ENCODE measurements at regions not wholly inside any gene's neighbourhood (a gene's known extent, or its start where the extent isn't known, plus 50 kb on each side); places are given as distances from the start of the nearest gene placed in this dataset.

GRCh38 chrX:30402366-30402765 is 93.2 kb upstream of the NR0B1 start:
- no peak overlapping the region for H2AK5ac ChIP-seq (ENCODE audit: low read depth, low read length)
- POLR2A ChIA-PET (ENCODE audit: partially characterized antibody) = no interaction called here
- DNase-seq (ENCODE audit: low read depth in 1 of 2, low spot score in 2 of 2) = no peak
- no peak overlapping the region for H3K27ac ChIP-seq (ENCODE audit: low read depth, low read length)
- H2BK20ac ChIP-seq (ENCODE audit: low read length) = no peak overlapping the region
- H2BK5ac ChIP-seq (ENCODE audit: low read depth, low read length) = no peak overlapping the region
- no peaks in the 10 kb centered on the region for H3K36me3 ChIP-seq (ENCODE audit: control insufficient read depth in 2 of 4, insufficient read depth in 4 of 4, low read length in 3 of 4)
- H3K23ac ChIP-seq (ENCODE audit: insufficient read length) = no peak overlapping the region
- H3K18ac ChIP-seq (ENCODE audit: extremely low read depth, low read length) = no peak overlapping the region
- H2BK15ac ChIP-seq (ENCODE audit: low read length) = no peak overlapping the region
- FAIRE-seq = no peak
- no peak overlapping the region for H4K91ac ChIP-seq (replicated peaks; ENCODE audit: insufficient read length, low read length)
- CTCF ChIA-PET (ENCODE audit: partially characterized antibody) = no interaction called here
- H3K79me2 ChIP-seq (ENCODE audit: control insufficient read depth in 1 of 2, insufficient read depth in 2 of 2, low read length in 2 of 2) = no peaks in the 10 kb centered on the region
- H3K4me3 ChIP-seq (ENCODE audit: extremely low read depth in 1 of 4, insufficient read depth in 2 of 4, low read depth in 3 of 4, low read length in 4 of 4) = no peak overlapping the region
- no peak overlapping the region for H3K4ac ChIP-seq (replicated peaks; ENCODE audit: insufficient read length, low read depth, low read length)
- no peak overlapping the region for H4K8ac ChIP-seq (ENCODE audit: extremely low read depth, insufficient read depth, low read length)
- H4K5ac ChIP-seq (ENCODE audit: insufficient read length, low read depth, low read length) = no peak overlapping the region
- H2BK12ac ChIP-seq (ENCODE audit: low read depth, low read length) = no peak overlapping the region
- H3K4me2 ChIP-seq (ENCODE audit: insufficient read depth in 1 of 2, low read depth in 2 of 2, low read length in 2 of 2) = no peak overlapping the region
- H3K56ac ChIP-seq (replicated peaks; ENCODE audit: insufficient read length, low read depth, low read length) = no peak overlapping the region
- no peaks in the 10 kb centered on the region for H3K9me3 ChIP-seq (ENCODE audit: insufficient read depth in 2 of 2, low read depth in 1 of 2, low read length in 1 of 2)
- H4K20me1 ChIP-seq (replicated peaks in 1 of 2; ENCODE audit: control insufficient read depth in 1 of 2, insufficient read depth in 2 of 2, low read length in 2 of 2) = no peaks in the 10 kb centered on the region
- H3K27me3 ChIP-seq (replicated peaks in 1 of 4; ENCODE audit: control insufficient read depth in 3 of 4, extremely low read depth in 1 of 4, insufficient read depth in 3 of 4, low read length in 3 of 4) = no peaks in the 10 kb centered on the region
- no peak overlapping the region for H3K9ac ChIP-seq (replicated peaks in 1 of 4; ENCODE audit: extremely low read depth in 1 of 4, low read depth in 3 of 4, low read length in 3 of 4)
- no peak overlapping the region for H2AFZ ChIP-seq (ENCODE audit: low read length)
- H2BK120ac ChIP-seq (replicated peaks; ENCODE audit: low read depth, low read length) = no peak overlapping the region
- no peaks in the 10 kb centered on the region for H3K23me2 ChIP-seq (ENCODE audit: low read depth, low read length)
- no peak overlapping the region for H3K14ac ChIP-seq (ENCODE audit: insufficient read length)
- WGBS, 2 experiments (ENCODE audit: extremely low coverage in 1 of 2, insufficient coverage in 1 of 2, insufficient read length in 1 of 2, insufficient replicate concordance in 2 of 2, low coverage in 1 of 2, low lambda C conversion rate in 2 of 2, missing lambda C conversion rate in 1 of 2) = 91% methylated on average over 1 of the region's 1 CpG; no CpG with 5 or more reads in 1 of the 2 experiments
- no peaks in the 10 kb centered on the region for H3K4me1 ChIP-seq (replicated peaks in 1 of 4; ENCODE audit: control insufficient read depth in 3 of 4, insufficient read depth in 4 of 4, low read length in 3 of 4)
- H3K79me1 ChIP-seq (ENCODE audit: low read depth, low read length) = no peaks in the 10 kb centered on the region
- TF ChIP-seq CHD1 (IDR thresholded peaks at IDR 0.05; ENCODE audit: low read depth, low read length) (no peak), BRCA1 (IDR thresholded peaks at IDR 0.05; ENCODE audit: low read depth, low read length) (no peak), CEBPB (IDR thresholded peaks at IDR 0.05; ENCODE audit: low read depth, low read length) (no peak), YY1 (IDR thresholded peaks at IDR 0.05; ENCODE audit: low read depth, low read length) (no peak), BACH1 (IDR thresholded peaks at IDR 0.05; ENCODE audit: low read length) (no peak), CREB1 (IDR thresholded peaks at IDR 0.05) (no peak), RFX5 (IDR thresholded peaks at IDR 0.05; ENCODE audit: borderline replicate concordance, low read depth, low read length) (no peak), KDM4A (IDR thresholded peaks at IDR 0.05; ENCODE audit: low read depth, low read length, severe bottlenecking) (no peak), SIX5 (IDR thresholded peaks at IDR 0.05; ENCODE audit: low read depth, low read length) (no peak), HDAC6 (IDR thresholded peaks at IDR 0.05; ENCODE audit: low read depth, low read length) (no peak), PHF8 (conservative IDR thresholded peaks at IDR 0.05; ENCODE audit: low read depth, low read length) (no peak), TEAD4 (IDR thresholded peaks at IDR 0.05; ENCODE audit: low read depth, low read length) (no peak), SP2 (IDR thresholded peaks at IDR 0.05; ENCODE audit: low read length) (no peak), MAFK (IDR thresholded peaks at IDR 0.05; ENCODE audit: low read depth, low read length) (no peak), MAX (IDR thresholded peaks at IDR 0.05) (no peak), KDM1A (IDR thresholded peaks at IDR 0.05; ENCODE audit: borderline replicate concordance, low read length) (no peak), FOSL1 (IDR thresholded peaks at IDR 0.05; ENCODE audit: insufficient read depth, low read depth, low read length) (no peak), RBBP5 (IDR thresholded peaks at IDR 0.05; ENCODE audit: borderline replicate concordance, low read depth, low read length) (no peak)
